ENCODE measurements at regions not wholly inside any gene's neighbourhood (a gene's known extent, or its start where the extent isn't known, plus 50 kb on each side); places are given as distances from the start of the nearest gene placed in this dataset.

- no peak for DNase-seq (ENCODE audit: low read depth)
- no peak for TF ChIP-seq CTCF (IDR thresholded peaks at IDR 0.05; ENCODE audit: insufficient read depth, low read depth, low read length)
- CTCF ChIA-PET = interaction anchor here (1.3 to 1.6 kb wide), 2 partner anchors 34 to 52 kb away, joined by 3 to 4 read pairs; no protein-coding TSS in a partner anchor
- no peaks in the 10 kb centered on the region for H3K36me3 ChIP-seq (ENCODE audit: control insufficient read depth, insufficient read depth, low read length)
- H3K4me3 ChIP-seq (ENCODE audit: low read depth, low read length) = no peak overlapping the region
- no peaks in the 10 kb centered on the region for H3K27me3 ChIP-seq (ENCODE audit: control insufficient read depth, insufficient read depth, low read length)
- POLR2A ChIA-PET = no interaction called here
Measured at GRCh38 chr19:27748551-27749152, 1464.3 kb downstream of the UQCRFS1 start.

GRCh38 chr19:27746691-27747380, 1466.1 kb downstream of the UQCRFS1 start:
- ChIA-PET POLR2A (no interaction called here), CTCF (interaction anchor here (1.3 kb wide), 1 partner anchor 17 kb away, joined by 3 read pairs; no protein-coding TSS in a partner anchor)
- Histone ChIP-seq H3K4me3 (ENCODE audit: low read depth, low read length) (no peak overlapping the region), H3K36me3 (ENCODE audit: control insufficient read depth, insufficient read depth, low read length) (no peaks in the 10 kb centered on the region), H3K27me3 (ENCODE audit: control insufficient read depth, insufficient read depth, low read length) (no peaks in the 10 kb centered on the region)
- peak; percentile 30; the same call in 1 of the 2 replicates for TF ChIP-seq CTCF (IDR thresholded peaks at IDR 0.05; ENCODE audit: insufficient read depth, low read depth, low read length)
- no peak for DNase-seq (ENCODE audit: low read depth)

GRCh38 chr19:27745978-27746542, 1466.9 kb downstream of the UQCRFS1 start:
- Histone ChIP-seq H3K27me3 (ENCODE audit: control insufficient read depth, insufficient read depth, low read length) (no peaks in the 10 kb centered on the region), H3K36me3 (ENCODE audit: control insufficient read depth, insufficient read depth, low read length) (no peaks in the 10 kb centered on the region), H3K4me3 (ENCODE audit: low read depth, low read length) (no peak overlapping the region)
- DNase-seq (ENCODE audit: low read depth) = no peak
- CTCF ChIA-PET = no interaction called here
- POLR2A ChIA-PET = no interaction called here
- TF ChIP-seq CTCF (IDR thresholded peaks at IDR 0.05; ENCODE audit: insufficient read depth, low read depth, low read length) = no peak

- TF ChIP-seq CTCF (IDR thresholded peaks at IDR 0.05; ENCODE audit: insufficient read depth, low read depth, low read length) = no peak
- Histone ChIP-seq H3K36me3 (ENCODE audit: control insufficient read depth, insufficient read depth, low read length) (no peaks in the 10 kb centered on the region), H3K4me3 (ENCODE audit: low read depth, low read length) (no peak overlapping the region), H3K27me3 (ENCODE audit: control insufficient read depth, insufficient read depth, low read length) (no peaks in the 10 kb centered on the region)
- ChIA-PET CTCF (no interaction called here), POLR2A (no interaction called here)
- no peak for DNase-seq (ENCODE audit: low read depth)
Measured at GRCh38 chr19:27744926-27745768, 1467.8 kb downstream of the UQCRFS1 start.

GRCh38 chr19:27742041-27742440, 1470.9 kb downstream of the UQCRFS1 start:
- no peak for DNase-seq (ENCODE audit: low read depth)
- H3K4me3 ChIP-seq (ENCODE audit: low read depth, low read length) = no peak overlapping the region
- no peak for TF ChIP-seq CTCF (IDR thresholded peaks at IDR 0.05; ENCODE audit: insufficient read depth, low read depth, low read length)
- H3K36me3 ChIP-seq (ENCODE audit: control insufficient read depth, insufficient read depth, low read length) = 0 out of 2 replicates have a peak, but pooled peaks cover 1% of the 10 kb centered on the region
- H3K27me3 ChIP-seq (ENCODE audit: control insufficient read depth, insufficient read depth, low read length) = no peaks in the 10 kb centered on the region
- POLR2A ChIA-PET = no interaction called here
- CTCF ChIA-PET = no interaction called here

Data from BJ (cell line).